Parathyroid adenoma (tissue), 2 donors: ENCODE measurements at regions not wholly inside any gene's neighbourhood (a gene's known extent, or its start where the extent isn't known, plus 50 kb on each side); places are given as distances from the start of the nearest gene placed in this dataset.
"Not testable (repeated sequence)": the region's sequence is repeated elsewhere in the genome, so short reads cannot be mapped to it uniquely, and the experiment has no call there.

Experiments used
- H2AFZ ChIP-seq: fragments of 300-600 bp; sonication (generic); one replicate; pipeline ENCODE4 v1.7.0; 2017; ENCODE audit warnings: antibody characterized with exemption, mild to moderate bottlenecking
- H3K27ac ChIP-seq: fragments of 300-600 bp; sonication (generic); one replicate; pipeline ENCODE4 v1.7.0; 2017
- H3K27me3 ChIP-seq: fragments of 300-600 bp; sonication (generic); one replicate; pipeline ENCODE4 v1.7.0; 2017; ENCODE audit warnings: low read length; ENCODE audit not compliant: control insufficient read depth, insufficient read depth
- H3K36me3 ChIP-seq: fragments of 300-600 bp; sonication (generic); one replicate; pipeline ENCODE4 v1.7.0; 2017; ENCODE audit warnings: low read length; ENCODE audit not compliant: control insufficient read depth, insufficient read depth
- H3K4me1 ChIP-seq: fragments of 300-600 bp; sonication (generic); one replicate; pipeline ENCODE4 v1.7.0; 2017; ENCODE audit warnings: control low read depth
- H3K4me2 ChIP-seq: fragments of 300-600 bp; sonication (generic); one replicate; pipeline ENCODE4 v1.7.0; 2017; ENCODE audit warnings: low read length
- H3K4me3 ChIP-seq: fragments of 300-600 bp; sonication (generic); one replicate; pipeline ENCODE4 v1.7.0; 2017; ENCODE audit warnings: low read depth, low read length
- H3K79me2 ChIP-seq: fragments of 300-600 bp; sonication (generic); one replicate; pipeline ENCODE4 v1.7.0; 2017; ENCODE audit warnings: control low read depth
- H3K9ac ChIP-seq: fragments of 300-600 bp; sonication (generic); one replicate; pipeline ENCODE4 v1.7.0; 2017; ENCODE audit warnings: mild to moderate bottlenecking
- H3K9me3 ChIP-seq: fragments of 300-600 bp; sonication (generic); one replicate; pipeline ENCODE4 v1.7.0; 2017; ENCODE audit warnings: low read length; ENCODE audit not compliant: control insufficient read depth
- TF ChIP-seq, protein P1 (sequence below): fragments of 300-600 bp; sonication (generic); IDR thresholded peaks from one replicate; pipeline ENCODE4 v1.7.0; 2017; ENCODE audit warnings: antibody characterized with exemption, mild to moderate bottlenecking
- donor health status: primary hyperparathyroidism.

DNA sequence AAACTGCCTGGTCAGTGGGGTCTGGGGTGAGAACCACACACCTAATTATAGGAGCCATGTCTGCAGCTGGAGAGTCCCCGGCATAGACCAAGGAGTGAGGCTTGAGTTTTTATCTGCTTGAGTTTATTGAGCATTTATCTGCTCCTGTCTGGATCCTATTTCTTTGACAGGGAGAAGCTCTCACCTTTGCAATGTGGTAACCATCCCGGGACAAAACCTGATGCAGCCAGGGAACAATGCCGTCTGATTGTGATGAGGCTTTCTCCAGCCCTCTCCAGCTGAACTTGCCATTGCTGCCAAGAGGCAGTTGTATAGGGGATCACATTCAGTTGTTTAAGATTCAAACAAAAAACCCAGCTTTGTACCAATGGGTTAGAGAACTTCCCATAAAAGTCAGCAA is 324.4 kb downstream of the TSN start:
- H3K27ac ChIP-seq = no peak overlapping the region
- H3K4me1 ChIP-seq = no peaks in the 10 kb centered on the region
- H3K36me3 ChIP-seq = no peaks in the 10 kb centered on the region
- H3K9ac ChIP-seq = no peak overlapping the region
- H2AFZ ChIP-seq = no peak overlapping the region
- TF ChIP-seq, protein P1, sequence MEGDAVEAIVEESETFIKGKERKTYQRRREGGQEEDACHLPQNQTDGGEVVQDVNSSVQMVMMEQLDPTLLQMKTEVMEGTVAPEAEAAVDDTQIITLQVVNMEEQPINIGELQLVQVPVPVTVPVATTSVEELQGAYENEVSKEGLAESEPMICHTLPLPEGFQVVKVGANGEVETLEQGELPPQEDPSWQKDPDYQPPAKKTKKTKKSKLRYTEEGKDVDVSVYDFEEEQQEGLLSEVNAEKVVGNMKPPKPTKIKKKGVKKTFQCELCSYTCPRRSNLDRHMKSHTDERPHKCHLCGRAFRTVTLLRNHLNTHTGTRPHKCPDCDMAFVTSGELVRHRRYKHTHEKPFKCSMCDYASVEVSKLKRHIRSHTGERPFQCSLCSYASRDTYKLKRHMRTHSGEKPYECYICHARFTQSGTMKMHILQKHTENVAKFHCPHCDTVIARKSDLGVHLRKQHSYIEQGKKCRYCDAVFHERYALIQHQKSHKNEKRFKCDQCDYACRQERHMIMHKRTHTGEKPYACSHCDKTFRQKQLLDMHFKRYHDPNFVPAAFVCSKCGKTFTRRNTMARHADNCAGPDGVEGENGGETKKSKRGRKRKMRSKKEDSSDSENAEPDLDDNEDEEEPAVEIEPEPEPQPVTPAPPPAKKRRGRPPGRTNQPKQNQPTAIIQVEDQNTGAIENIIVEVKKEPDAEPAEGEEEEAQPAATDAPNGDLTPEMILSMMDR = no peak
- H3K9me3 ChIP-seq = no peaks in the 10 kb centered on the region
- H3K4me3 ChIP-seq = no peak overlapping the region
- no peak overlapping the region for H3K4me2 ChIP-seq
- no peaks in the 10 kb centered on the region for H3K27me3 ChIP-seq
- no peaks in the 10 kb centered on the region for H3K79me2 ChIP-seq

- no peaks in the 10 kb centered on the region for H3K9me3 ChIP-seq
- no peak overlapping the region for H3K4me2 ChIP-seq
- H3K27me3 ChIP-seq = no peaks in the 10 kb centered on the region
- no peaks in the 10 kb centered on the region for H3K4me1 ChIP-seq
- H3K36me3 ChIP-seq = no peaks in the 10 kb centered on the region
- no peak overlapping the region for H3K4me3 ChIP-seq
- H2AFZ ChIP-seq = no peak overlapping the region
- no peak overlapping the region for H3K27ac ChIP-seq
- H3K79me2 ChIP-seq = no peaks in the 10 kb centered on the region
- TF ChIP-seq, protein P1 = no peak
- no peak overlapping the region for H3K9ac ChIP-seq
Observed at GRCh38 chr2:122080316-122080715, 324.9 kb downstream of the TSN start.

DNA sequence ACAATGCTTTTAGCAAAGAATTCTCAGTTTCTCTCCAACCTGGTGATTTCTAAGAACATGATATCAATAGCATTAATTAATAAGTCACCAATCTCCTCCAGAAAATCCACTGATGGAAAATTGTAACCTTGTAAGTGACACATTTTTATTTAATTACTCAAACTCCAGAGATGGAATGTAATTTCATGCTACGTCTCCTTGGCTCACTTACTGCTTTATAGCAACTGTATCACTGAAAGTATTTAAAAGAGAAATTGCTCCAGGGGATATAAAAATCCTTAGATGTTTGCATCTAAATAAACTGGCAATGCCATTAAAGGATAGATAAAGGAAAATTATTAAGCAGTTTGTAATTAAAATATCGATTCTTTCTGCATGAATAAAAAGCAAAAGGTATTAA is 325.4 kb downstream of the TSN start:
- Histone ChIP-seq H3K36me3 (no peaks in the 10 kb centered on the region), H3K27ac (no peak overlapping the region), H3K9ac (no peak overlapping the region), H3K4me1 (no peaks in the 10 kb centered on the region), H3K4me3 (no peak overlapping the region), H3K4me2 (no peak overlapping the region), H3K27me3 (no peaks in the 10 kb centered on the region), H3K9me3 (no peaks in the 10 kb centered on the region), H2AFZ (no peak overlapping the region), H3K79me2 (no peaks in the 10 kb centered on the region)
- TF ChIP-seq, protein P1 = no peak

GRCh38 chr2:122081751-122082150 is 326.3 kb downstream of the TSN start:
- no peaks in the 10 kb centered on the region for H3K9me3 ChIP-seq
- H3K79me2 ChIP-seq = no peaks in the 10 kb centered on the region
- no peak overlapping the region for H2AFZ ChIP-seq
- H3K9ac ChIP-seq = no peak overlapping the region
- no peak overlapping the region for H3K4me2 ChIP-seq
- H3K36me3 ChIP-seq = no peaks in the 10 kb centered on the region
- H3K4me3 ChIP-seq = no peak overlapping the region
- TF ChIP-seq, protein P1 = no peak
- H3K27ac ChIP-seq = no peak overlapping the region
- no peaks in the 10 kb centered on the region for H3K4me1 ChIP-seq
- no peaks in the 10 kb centered on the region for H3K27me3 ChIP-seq

- H2AFZ ChIP-seq = no peak overlapping the region
- no peak overlapping the region for H3K9ac ChIP-seq
- no peaks in the 10 kb centered on the region for H3K36me3 ChIP-seq
- TF ChIP-seq, protein P1 = no peak
- no peak overlapping the region for H3K27ac ChIP-seq
- H3K4me1 ChIP-seq = no peaks in the 10 kb centered on the region
- H3K9me3 ChIP-seq = no peaks in the 10 kb centered on the region
- no peaks in the 10 kb centered on the region for H3K79me2 ChIP-seq
- H3K27me3 ChIP-seq = no peaks in the 10 kb centered on the region
- no peak overlapping the region for H3K4me2 ChIP-seq
- H3K4me3 ChIP-seq = no peak overlapping the region
Observed at GRCh38 chr2:122083256-122084048, 328.0 kb downstream of the TSN start.

DNA sequence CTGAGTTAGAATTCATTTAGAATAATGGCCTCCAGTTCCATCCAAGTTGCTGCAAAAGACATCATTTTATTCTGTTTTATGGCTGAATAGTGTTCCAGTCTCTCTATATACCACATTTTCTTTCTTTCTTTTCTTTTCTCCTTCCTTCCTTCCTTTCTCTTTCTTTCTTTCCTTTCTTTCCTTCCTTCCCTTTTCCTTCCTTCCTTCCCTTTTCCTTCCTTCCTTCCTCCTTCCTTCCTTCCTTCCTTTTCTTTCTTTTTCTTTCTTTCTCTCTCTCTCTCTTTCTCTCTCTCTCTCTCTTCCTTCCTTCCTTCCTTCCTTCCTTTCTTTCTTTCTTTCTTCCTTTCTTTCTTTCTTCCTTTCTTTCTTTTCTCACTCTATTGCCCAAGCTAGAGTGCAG is 330.2 kb downstream of the TSN start:
- H3K4me2 ChIP-seq, H3K27ac ChIP-seq, H3K4me1 ChIP-seq, H3K27me3 ChIP-seq, H3K9ac ChIP-seq, H3K9me3 ChIP-seq, H3K4me3 ChIP-seq, H2AFZ ChIP-seq, H3K36me3 ChIP-seq, H3K79me2 ChIP-seq: not testable (repeated sequence)
